ENCODE measurements at regions not wholly inside any gene's neighbourhood (a gene's known extent, or its start where the extent isn't known, plus 50 kb on each side); places are given as distances from the start of the nearest gene placed in this dataset.

GRCh38 chr5:121748686-121749085 is 103.0 kb upstream of the FTMT start:
- H3K27me3 ChIP-seq: no peaks in the 10 kb centered on the region
- H3K36me3 ChIP-seq: no peaks in the 10 kb centered on the region
- DNase-seq: no peak
- H3K4me1 ChIP-seq: no peaks in the 10 kb centered on the region
- no peak overlapping the region for H3K27ac ChIP-seq
- TF ChIP-seq POLR2A (IDR thresholded peaks at IDR 0.05) (no peak), CTCF (IDR thresholded peaks at IDR 0.05) (no peak)
- H3K9me3 ChIP-seq: no peaks in the 10 kb centered on the region
- no peak overlapping the region for H3K4me3 ChIP-seq

GRCh38 chr5:121752149-121752548 is 99.5 kb upstream of the FTMT start:
- no peaks in the 10 kb centered on the region for H3K27me3 ChIP-seq
- no peak overlapping the region for H3K4me3 ChIP-seq
- no peak for DNase-seq
- TF ChIP-seq POLR2A (IDR thresholded peaks at IDR 0.05) (no peak), CTCF (IDR thresholded peaks at IDR 0.05) (no peak)
- H3K36me3 ChIP-seq: no peaks in the 10 kb centered on the region
- H3K27ac ChIP-seq: no peak overlapping the region
- no peaks in the 10 kb centered on the region for H3K9me3 ChIP-seq
- H3K4me1 ChIP-seq: no peaks in the 10 kb centered on the region

GRCh38 chr5:121755266-121755665 is 96.4 kb upstream of the FTMT start:
- H3K9me3 ChIP-seq: no peaks in the 10 kb centered on the region
- no peak overlapping the region for H3K27ac ChIP-seq
- H3K4me3 ChIP-seq: no peak overlapping the region
- TF ChIP-seq CTCF (IDR thresholded peaks at IDR 0.05) (no peak), POLR2A (IDR thresholded peaks at IDR 0.05) (no peak)
- H3K27me3 ChIP-seq: no peaks in the 10 kb centered on the region
- DNase-seq: no peak
- no peaks in the 10 kb centered on the region for H3K36me3 ChIP-seq
- H3K4me1 ChIP-seq: no peaks in the 10 kb centered on the region

- no peak for DNase-seq
- TF ChIP-seq CTCF (IDR thresholded peaks at IDR 0.05) (no peak), POLR2A (IDR thresholded peaks at IDR 0.05) (no peak)
- H3K27ac ChIP-seq: no peak overlapping the region
- H3K36me3 ChIP-seq: no peaks in the 10 kb centered on the region
- H3K4me1 ChIP-seq: no peaks in the 10 kb centered on the region
- no peaks in the 10 kb centered on the region for H3K27me3 ChIP-seq
- H3K4me3 ChIP-seq: no peak overlapping the region
- no peaks in the 10 kb centered on the region for H3K9me3 ChIP-seq
Observed at GRCh38 chr5:121757753-121758152, 93.9 kb upstream of the FTMT start.

GRCh38 chr5:121758615-121759014 is 93.1 kb upstream of the FTMT start:
- no peak overlapping the region for H3K4me3 ChIP-seq

More at GRCh38 chr5:121758615-121759014, 93.1 kb upstream of the FTMT start:
- DNase-seq: no peak
- no peaks in the 10 kb centered on the region for H3K27me3 ChIP-seq
- no peaks in the 10 kb centered on the region for H3K36me3 ChIP-seq
- no peak overlapping the region for H3K27ac ChIP-seq
- no peaks in the 10 kb centered on the region for H3K4me1 ChIP-seq
- no peaks in the 10 kb centered on the region for H3K9me3 ChIP-seq
- no peak for TF ChIP-seq CTCF (IDR thresholded peaks at IDR 0.05)
- TF ChIP-seq POLR2A (IDR thresholded peaks at IDR 0.05): no peak

Data from Peyer's patch (tissue), 4 donors.